Transverse colon (tissue), 4 donors: ENCODE measurements at regions not wholly inside any gene's neighbourhood (a gene's known extent, or its start where the extent isn't known, plus 50 kb on each side); places are given as distances from the start of the nearest gene placed in this dataset.

Experiments
- CTCF ChIP-seq, 5 experiments: fragments of 200-600 bp in 3 of 5; fragments of 450-650 bp in 2 of 5; sonication (generic) in 3 of 5; IDR thresholded peaks; 1 replicate in 2 of 5; 2 replicates in 3 of 5; pipeline ENCODE4 v1.5.1; 2016 to 2017; ENCODE audit warnings: antibody characterized with exemption in 5 of 5, inconsistent platforms in 3 of 5, mild to moderate bottlenecking in 2 of 5, moderate library complexity in 1 of 5
- POLR2A ChIP-seq: fragments of 450-650 bp; IDR thresholded peaks from one replicate; pipeline ENCODE4 v1.6.1; 2016; ENCODE audit warnings: antibody characterized with exemption, mild to moderate bottlenecking, moderate library complexity
- POLR2AphosphoS5 ChIP-seq, 3 donors: sonication (generic); formaldehyde crosslinking; IDR thresholded peaks; one replicate each; pipeline ENCODE4 v1.6.1; 2016; ENCODE audit warnings: antibody characterized with exemption in 3 of 3

DNA sequence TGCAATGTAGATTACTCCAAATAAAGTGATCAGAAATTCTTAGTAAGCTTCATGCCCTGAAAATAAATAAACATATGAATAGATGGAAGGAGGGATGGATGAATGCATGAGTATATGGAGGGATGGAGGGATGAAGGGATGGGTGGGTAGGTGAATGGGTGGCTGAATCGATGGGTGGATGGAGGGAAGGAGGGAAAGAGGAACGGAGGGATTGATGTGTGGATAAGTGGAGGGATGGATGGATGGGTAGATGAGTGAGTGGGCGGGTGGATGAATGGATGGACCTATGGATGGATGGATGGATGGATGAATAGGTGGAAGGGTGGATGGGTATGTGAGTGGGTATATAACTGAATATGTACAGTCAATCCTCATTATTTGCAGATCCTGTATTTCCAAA lies 276.7 kb upstream of the ACVR2A start:
- TF ChIP-seq CTCF (IDR thresholded peaks at IDR 0.05) (no peak), POLR2AphosphoS5 (IDR thresholded peaks at IDR 0.05) (no peak), POLR2A (no peak)
